ENCODE measurements at regions not wholly inside any gene's neighbourhood (a gene's known extent, or its start where the extent isn't known, plus 50 kb on each side); places are given as distances from the start of the nearest gene placed in this dataset.

DNA sequence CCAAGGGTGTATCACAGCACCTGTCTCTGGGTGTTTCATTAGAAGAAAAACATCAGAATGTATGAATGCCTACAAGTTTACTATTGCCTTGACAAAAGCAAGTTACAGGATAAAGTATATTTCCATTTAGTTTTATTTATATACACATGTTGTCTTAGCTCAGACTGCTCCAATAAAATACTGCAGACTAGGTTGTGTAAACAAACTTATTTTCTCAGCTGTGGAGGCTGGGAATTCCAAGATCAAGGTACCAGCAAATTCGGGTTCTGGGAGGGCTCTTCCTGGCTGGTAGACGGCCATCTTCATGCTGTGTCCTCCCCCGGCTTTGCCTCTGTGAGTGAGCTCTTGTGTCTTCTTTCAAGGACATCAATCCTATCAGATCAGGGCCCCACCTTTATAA lies 77.1 kb upstream of the UNC5B start:
- no peak for TF ChIP-seq JUND (IDR thresholded peaks at IDR 0.05)
- TF ChIP-seq, protein P1, sequence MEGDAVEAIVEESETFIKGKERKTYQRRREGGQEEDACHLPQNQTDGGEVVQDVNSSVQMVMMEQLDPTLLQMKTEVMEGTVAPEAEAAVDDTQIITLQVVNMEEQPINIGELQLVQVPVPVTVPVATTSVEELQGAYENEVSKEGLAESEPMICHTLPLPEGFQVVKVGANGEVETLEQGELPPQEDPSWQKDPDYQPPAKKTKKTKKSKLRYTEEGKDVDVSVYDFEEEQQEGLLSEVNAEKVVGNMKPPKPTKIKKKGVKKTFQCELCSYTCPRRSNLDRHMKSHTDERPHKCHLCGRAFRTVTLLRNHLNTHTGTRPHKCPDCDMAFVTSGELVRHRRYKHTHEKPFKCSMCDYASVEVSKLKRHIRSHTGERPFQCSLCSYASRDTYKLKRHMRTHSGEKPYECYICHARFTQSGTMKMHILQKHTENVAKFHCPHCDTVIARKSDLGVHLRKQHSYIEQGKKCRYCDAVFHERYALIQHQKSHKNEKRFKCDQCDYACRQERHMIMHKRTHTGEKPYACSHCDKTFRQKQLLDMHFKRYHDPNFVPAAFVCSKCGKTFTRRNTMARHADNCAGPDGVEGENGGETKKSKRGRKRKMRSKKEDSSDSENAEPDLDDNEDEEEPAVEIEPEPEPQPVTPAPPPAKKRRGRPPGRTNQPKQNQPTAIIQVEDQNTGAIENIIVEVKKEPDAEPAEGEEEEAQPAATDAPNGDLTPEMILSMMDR (IDR thresholded peaks at IDR 0.05 in 2 of 3, conservative IDR thresholded peaks at IDR 0.05 in 1 of 3; ENCODE audit: borderline replicate concordance in 1 of 3, insufficient read depth in 1 of 3, low read depth in 2 of 3, low read length in 2 of 3): no peak
- TF ChIP-seq SIN3A (IDR thresholded peaks at IDR 0.05; ENCODE audit: low read depth): no peak
- TF ChIP-seq, protein P2, sequence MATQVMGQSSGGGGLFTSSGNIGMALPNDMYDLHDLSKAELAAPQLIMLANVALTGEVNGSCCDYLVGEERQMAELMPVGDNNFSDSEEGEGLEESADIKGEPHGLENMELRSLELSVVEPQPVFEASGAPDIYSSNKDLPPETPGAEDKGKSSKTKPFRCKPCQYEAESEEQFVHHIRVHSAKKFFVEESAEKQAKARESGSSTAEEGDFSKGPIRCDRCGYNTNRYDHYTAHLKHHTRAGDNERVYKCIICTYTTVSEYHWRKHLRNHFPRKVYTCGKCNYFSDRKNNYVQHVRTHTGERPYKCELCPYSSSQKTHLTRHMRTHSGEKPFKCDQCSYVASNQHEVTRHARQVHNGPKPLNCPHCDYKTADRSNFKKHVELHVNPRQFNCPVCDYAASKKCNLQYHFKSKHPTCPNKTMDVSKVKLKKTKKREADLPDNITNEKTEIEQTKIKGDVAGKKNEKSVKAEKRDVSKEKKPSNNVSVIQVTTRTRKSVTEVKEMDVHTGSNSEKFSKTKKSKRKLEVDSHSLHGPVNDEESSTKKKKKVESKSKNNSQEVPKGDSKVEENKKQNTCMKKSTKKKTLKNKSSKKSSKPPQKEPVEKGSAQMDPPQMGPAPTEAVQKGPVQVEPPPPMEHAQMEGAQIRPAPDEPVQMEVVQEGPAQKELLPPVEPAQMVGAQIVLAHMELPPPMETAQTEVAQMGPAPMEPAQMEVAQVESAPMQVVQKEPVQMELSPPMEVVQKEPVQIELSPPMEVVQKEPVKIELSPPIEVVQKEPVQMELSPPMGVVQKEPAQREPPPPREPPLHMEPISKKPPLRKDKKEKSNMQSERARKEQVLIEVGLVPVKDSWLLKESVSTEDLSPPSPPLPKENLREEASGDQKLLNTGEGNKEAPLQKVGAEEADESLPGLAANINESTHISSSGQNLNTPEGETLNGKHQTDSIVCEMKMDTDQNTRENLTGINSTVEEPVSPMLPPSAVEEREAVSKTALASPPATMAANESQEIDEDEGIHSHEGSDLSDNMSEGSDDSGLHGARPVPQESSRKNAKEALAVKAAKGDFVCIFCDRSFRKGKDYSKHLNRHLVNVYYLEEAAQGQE (IDR thresholded peaks at IDR 0.05; ENCODE audit: low read depth): no peak
- TF ChIP-seq ZNF274 (IDR thresholded peaks at IDR 0.05; ENCODE audit: low read depth, low read length): no peak
- TF ChIP-seq POLR2AphosphoS5 (IDR thresholded peaks at IDR 0.05; ENCODE audit: low read depth, low read length): no peak
- TF ChIP-seq EZH2phosphoT487 (IDR thresholded peaks at IDR 0.05; ENCODE audit: borderline replicate concordance): no peak
- no peak for TF ChIP-seq FOSL1 (IDR thresholded peaks at IDR 0.05; ENCODE audit: low read depth)
- no peak for TF ChIP-seq POLR2A (IDR thresholded peaks at IDR 0.05; ENCODE audit: borderline replicate concordance, extremely low read depth, insufficient read depth, insufficient read length)
- no peak for TF ChIP-seq RAD21 (IDR thresholded peaks at IDR 0.05; ENCODE audit: low read depth)
- TF ChIP-seq EZH2 (IDR thresholded peaks at IDR 0.05): no peak
- TF ChIP-seq, protein P3, sequence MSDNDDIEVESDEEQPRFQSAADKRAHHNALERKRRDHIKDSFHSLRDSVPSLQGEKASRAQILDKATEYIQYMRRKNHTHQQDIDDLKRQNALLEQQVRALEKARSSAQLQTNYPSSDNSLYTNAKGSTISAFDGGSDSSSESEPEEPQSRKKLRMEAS (IDR thresholded peaks at IDR 0.05): no peak
- TF ChIP-seq YY1 (IDR thresholded peaks at IDR 0.05; ENCODE audit: extremely low read depth, insufficient replicate concordance, low read depth, low read length): no peak

Measured in HCT116 (cell line).